Fibroblast of lung (primary cell): ENCODE measurements at regions not wholly inside any gene's neighbourhood (a gene's known extent, or its start where the extent isn't known, plus 50 kb on each side); places are given as distances from the start of the nearest gene placed in this dataset.
"Not testable (repeated sequence)": the region's sequence is repeated elsewhere in the genome, so short reads cannot be mapped to it uniquely, and the experiment has no call there.

Experiments used
- DNase-seq, 2 donors: peaks; one replicate each; pipeline versions ENCODE4 v3.0.0 to v3.0.0-alpha.2; 2010; ENCODE audit warnings: low read depth in 2 of 2
- H2AFZ ChIP-seq: 2 replicates; pipeline ENCODE4 v1.5.1; 2012; ENCODE audit warnings: low read length, control low read depth, inconsistent platforms
- H3K27ac ChIP-seq: 2 replicates; pipeline ENCODE4 v1.5.1; 2011; ENCODE audit warnings: low read length, control low read depth; ENCODE audit not compliant: insufficient read depth
- H3K27me3 ChIP-seq: 2 replicates; pipeline ENCODE4 v1.5.1; 2011; ENCODE audit warnings: mild to moderate bottlenecking, low read length; ENCODE audit not compliant: control insufficient read depth, insufficient read depth
- H3K36me3 ChIP-seq: 2 replicates; pipeline ENCODE4 v1.5.1; 2011; ENCODE audit warnings: low read length; ENCODE audit not compliant: control insufficient read depth, insufficient read depth
- H3K4me1 ChIP-seq: 2 replicates; pipeline ENCODE4 v1.5.1; 2011; ENCODE audit warnings: low read length; ENCODE audit not compliant: control insufficient read depth, insufficient read depth; ENCODE audit errors: extremely low read depth
- H3K4me2 ChIP-seq: 2 replicates; pipeline ENCODE4 v1.5.1; 2011; ENCODE audit warnings: low read length, control low read depth; ENCODE audit not compliant: insufficient read depth; ENCODE audit errors: extremely low read depth
- H3K4me3 ChIP-seq, 4 experiments: fragments of 200-600 bp in 1 of 4; sonication (generic) in 1 of 4; replicated peaks in 1 of 4; 2 replicates each; pipeline ENCODE4 v1.5.1; 2011 to 2016; ENCODE audit warnings: low read length in 4 of 4, low read depth in 3 of 4, mild to moderate bottlenecking in 3 of 4, control low read depth in 2 of 4, inconsistent platforms in 1 of 4, mixed read lengths in 1 of 4; ENCODE audit not compliant: insufficient read depth in 1 of 4; ENCODE audit errors: control extremely low read depth in 1 of 4
- H3K79me2 ChIP-seq: 2 replicates; pipeline ENCODE4 v1.5.1; 2012; ENCODE audit warnings: mild to moderate bottlenecking, low read length, inconsistent platforms; ENCODE audit not compliant: control insufficient read depth, insufficient read depth
- H3K9ac ChIP-seq: 2 replicates; pipeline ENCODE4 v1.5.1; 2011; ENCODE audit warnings: mild to moderate bottlenecking, low read length, control low read depth; ENCODE audit not compliant: insufficient read depth
- H3K9me3 ChIP-seq: 2 replicates; pipeline ENCODE4 v1.5.1; 2012; ENCODE audit warnings: low read depth, low read length; ENCODE audit not compliant: control insufficient read depth, insufficient read depth
- H4K20me1 ChIP-seq: 2 replicates; pipeline ENCODE4 v1.5.1; 2011; ENCODE audit warnings: low read length; ENCODE audit not compliant: control insufficient read depth, insufficient read depth; ENCODE audit errors: extremely low read depth
- CTCF ChIP-seq, 2 donors: IDR thresholded peaks in 1 of 2; conservative IDR thresholded peaks in 1 of 2; 1 replicate in 1 of 2; 2 replicates in 1 of 2; pipeline ENCODE4 v1.5.1; 2011 to 2012; ENCODE audit warnings: low read length in 2 of 2, control low read depth in 1 of 2, inconsistent platforms in 1 of 2, low read depth in 1 of 2, mild to moderate bottlenecking in 1 of 2
- EZH2 ChIP-seq: IDR thresholded peaks from 2 replicates; pipeline ENCODE4 v1.5.1; 2012; ENCODE audit warnings: low read length, control low read depth, mild to moderate bottlenecking; ENCODE audit errors: missing control alignments

DNA sequence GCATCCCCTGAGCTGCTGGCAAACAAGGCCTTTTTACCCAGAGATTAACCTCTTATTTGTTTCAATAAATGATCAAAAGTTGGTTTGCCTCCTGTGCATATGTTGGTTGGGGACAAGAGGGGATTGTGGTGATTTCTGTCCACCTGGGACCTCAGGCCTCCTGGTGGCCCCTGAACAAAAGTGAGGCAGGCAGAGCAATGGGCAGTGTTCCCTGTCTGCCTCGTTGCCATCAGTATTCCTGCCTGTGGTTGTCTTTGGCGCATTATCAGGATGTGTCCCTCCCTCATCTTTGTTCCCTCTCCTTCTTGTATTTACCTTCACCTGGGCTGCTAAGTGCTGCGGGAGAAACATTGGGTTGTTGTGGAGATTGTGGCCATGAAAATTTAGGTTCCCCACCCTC, 65.3 kb upstream of the DRD5 start:
- Histone ChIP-seq H3K4me1 (no peaks in the 10 kb centered on the region), H3K4me2 (no peak overlapping the region), H3K9ac (no peak overlapping the region), H2AFZ (no peak overlapping the region), H4K20me1 (no peaks in the 10 kb centered on the region), H3K9me3 (no peaks in the 10 kb centered on the region), H3K36me3 (no peaks in the 10 kb centered on the region), H3K79me2 (no peaks in the 10 kb centered on the region), H3K27me3 (no peaks in the 10 kb centered on the region), H3K27ac (no peak overlapping the region), H3K4me3 (no peak overlapping the region)
- TF ChIP-seq CTCF (conservative IDR thresholded peaks at IDR 0.05 in 1 of 2, IDR thresholded peaks at IDR 0.05 in 1 of 2; ENCODE audit: low read depth in 1 of 2, low read length in 2 of 2) (no peak), EZH2 (no peak)
- no peak for DNase-seq

- H3K27ac ChIP-seq, H3K36me3 ChIP-seq, H3K79me2 ChIP-seq, H3K9ac ChIP-seq, H3K9me3 ChIP-seq, H3K4me2 ChIP-seq, DNase-seq, H3K27me3 ChIP-seq, H3K4me1 ChIP-seq, H3K4me3 ChIP-seq, H4K20me1 ChIP-seq, H2AFZ ChIP-seq: not testable (repeated sequence)
Measured at GRCh38 chr4:9718246-9718939, 63.0 kb upstream of the DRD5 start.

- not testable (repeated sequence) for H2AFZ ChIP-seq, H4K20me1 ChIP-seq, H3K4me1 ChIP-seq, H3K27ac ChIP-seq, H3K36me3 ChIP-seq, DNase-seq, H3K79me2 ChIP-seq, H3K4me3 ChIP-seq, H3K27me3 ChIP-seq, H3K9me3 ChIP-seq, H3K9ac ChIP-seq, H3K4me2 ChIP-seq
Measured at GRCh38 chr4:9722131-9722530, 59.3 kb upstream of the DRD5 start.
